Endothelial cell (in vitro differentiated cells): ENCODE measurements at regions not wholly inside any gene's neighbourhood (a gene's known extent, or its start where the extent isn't known, plus 50 kb on each side); places are given as distances from the start of the nearest gene placed in this dataset.

ENCODE experiments used
- DNase-seq: peaks from one replicate; pipeline ENCODE4 v3.0.0; 2021; ENCODE audit warnings: low spot score
- H3K27ac Mint-ChIP-seq: one replicate; pipeline ENCODE4 v1.8.0; 2021; ENCODE audit warnings: mixed read lengths, inconsistent platforms; ENCODE audit not compliant: unreplicated experiment
- H3K27me3 Mint-ChIP-seq: one replicate; pipeline ENCODE4 v1.8.0; 2021; ENCODE audit warnings: mild to moderate bottlenecking, moderate library complexity, mixed read lengths, inconsistent platforms; ENCODE audit not compliant: unreplicated experiment
- H3K36me3 Mint-ChIP-seq: one replicate; pipeline ENCODE4 v1.8.0; 2021; ENCODE audit warnings: mild to moderate bottlenecking, low read depth, mixed read lengths, inconsistent platforms; ENCODE audit not compliant: unreplicated experiment
- H3K4me1 Mint-ChIP-seq: one replicate; pipeline ENCODE4 v1.8.0; 2021; ENCODE audit warnings: mild to moderate bottlenecking, mixed read lengths, inconsistent platforms; ENCODE audit not compliant: unreplicated experiment
- H3K4me3 Mint-ChIP-seq: one replicate; pipeline ENCODE4 v1.8.0; 2021; ENCODE audit warnings: mild to moderate bottlenecking, mixed read lengths, inconsistent platforms; ENCODE audit not compliant: unreplicated experiment
- H3K9me3 Mint-ChIP-seq: one replicate; pipeline ENCODE4 v1.8.0; 2021; ENCODE audit warnings: mixed read lengths, inconsistent platforms; ENCODE audit not compliant: unreplicated experiment
- CTCF ChIP-seq: fragments of 200-600 bp; sonication (generic); IDR thresholded peaks from one replicate; pipeline ENCODE4 v1.5.0; 2021; ENCODE audit warnings: antibody characterized with exemption; ENCODE audit not compliant: unreplicated experiment

- H3K27me3 Mint-ChIP-seq = no peaks in the 10 kb centered on the region
- TF ChIP-seq CTCF = no peak
- no peaks in the 10 kb centered on the region for H3K9me3 Mint-ChIP-seq
- H3K4me3 Mint-ChIP-seq = no peak overlapping the region
- H3K36me3 Mint-ChIP-seq = no peaks in the 10 kb centered on the region
- no peak overlapping the region for H3K27ac Mint-ChIP-seq
- peaks cover 5% of the 10 kb centered on the region for H3K4me1 Mint-ChIP-seq
- DNase-seq = no peak
These were observed 214.6 kb downstream of the TLE1 start for GRCh38 chr9:81474792-81475191.

- Mint-ChIP-seq H3K27ac (no peak overlapping the region), H3K9me3 (no peaks in the 10 kb centered on the region), H3K27me3 (no peaks in the 10 kb centered on the region)
These were observed 215.2 kb downstream of the TLE1 start for GRCh38 chr9:81474125-81474524.

GRCh38 chr9:81473708-81474107, 215.6 kb downstream of the TLE1 start:
- no peak overlapping the region for H3K27ac Mint-ChIP-seq
- no peaks in the 10 kb centered on the region for H3K27me3 Mint-ChIP-seq
- no peak for DNase-seq
- H3K4me1 Mint-ChIP-seq = peaks cover 5% of the 10 kb centered on the region
- no peaks in the 10 kb centered on the region for H3K36me3 Mint-ChIP-seq
- no peak for TF ChIP-seq CTCF
- H3K9me3 Mint-ChIP-seq = no peaks in the 10 kb centered on the region
- no peak overlapping the region for H3K4me3 Mint-ChIP-seq

More at GRCh38 chr9:81474125-81474524, 215.2 kb downstream of the TLE1 start:
- H3K36me3 Mint-ChIP-seq = no peaks in the 10 kb centered on the region
- no peak overlapping the region for H3K4me3 Mint-ChIP-seq
- no peak for TF ChIP-seq CTCF
- H3K4me1 Mint-ChIP-seq = peaks cover 5% of the 10 kb centered on the region
- DNase-seq = no peak

- H3K4me1 Mint-ChIP-seq = peaks cover 5% of the 10 kb centered on the region
- TF ChIP-seq CTCF = no peak
- H3K36me3 Mint-ChIP-seq = no peaks in the 10 kb centered on the region
These were observed 216.1 kb downstream of the TLE1 start for GRCh38 chr9:81473206-81473605.

GRCh38 chr9:81472701-81473100, 216.6 kb downstream of the TLE1 start:
- H3K27me3 Mint-ChIP-seq = no peaks in the 10 kb centered on the region
- no peak for TF ChIP-seq CTCF
- no peak overlapping the region for H3K27ac Mint-ChIP-seq
- no peaks in the 10 kb centered on the region for H3K9me3 Mint-ChIP-seq
- no peak overlapping the region for H3K4me3 Mint-ChIP-seq
- H3K36me3 Mint-ChIP-seq = no peaks in the 10 kb centered on the region
- no peak for DNase-seq
- peaks cover 6% of the 10 kb centered on the region for H3K4me1 Mint-ChIP-seq

More at GRCh38 chr9:81473206-81473605, 216.1 kb downstream of the TLE1 start:
- DNase-seq = no peak
- no peaks in the 10 kb centered on the region for H3K27me3 Mint-ChIP-seq
- no peak overlapping the region for H3K27ac Mint-ChIP-seq
- no peak overlapping the region for H3K4me3 Mint-ChIP-seq
- H3K9me3 Mint-ChIP-seq = no peaks in the 10 kb centered on the region
